HepG2 (cell line): ENCODE measurements at regions not wholly inside any gene's neighbourhood (a gene's known extent, or its start where the extent isn't known, plus 50 kb on each side); places are given as distances from the start of the nearest gene placed in this dataset.

Experiments used
- BRCA1 ChIP-seq: sonication (generic); formaldehyde crosslinking; IDR thresholded peaks from 2 replicates; pipeline ENCODE4 v1.4.0; 2020; ENCODE audit warnings: missing genetic modification reagents
- CBX2 ChIP-seq, 2 experiments: fragments of 200-600 bp in 1 of 2; sonication (generic); formaldehyde crosslinking in 1 of 2; IDR thresholded peaks; 2 replicates each; pipeline versions ENCODE4 v1.7.0 to v1.8.1; 2018 to 2022; ENCODE audit warnings: low read depth in 2 of 2, low read length in 1 of 2, mild to moderate bottlenecking in 1 of 2, missing genetic modification reagents in 1 of 2
- POLR2A ChIP-seq, 2 experiments: IDR thresholded peaks; 2 replicates each; pipeline ENCODE4 v1.6.1; 2011; ENCODE audit warnings: low read depth in 2 of 2, low read length in 2 of 2, mild to moderate bottlenecking in 1 of 2, moderate library complexity in 1 of 2; ENCODE audit not compliant: insufficient read depth in 1 of 2
- RBM39 ChIP-seq: fragments of 200-400 bp; formaldehyde crosslinking; IDR thresholded peaks from one replicate; pipeline ENCODE4 v1.6.1; 2018; ENCODE audit warnings: antibody characterized with exemption, mild to moderate bottlenecking, low read depth, low read length; ENCODE audit not compliant: poor library complexity, severe bottlenecking
- USF2 ChIP-seq, 2 experiments: sonication (generic) in 1 of 2; formaldehyde crosslinking in 1 of 2; IDR thresholded peaks; 2 replicates each; pipeline versions ENCODE4 v1.5.1 to v1.6.1; 2011 to 2020; ENCODE audit warnings: borderline replicate concordance in 1 of 2, low read depth in 1 of 2, low read length in 1 of 2, mild to moderate bottlenecking in 1 of 2, missing genetic modification reagents in 1 of 2, moderate library complexity in 1 of 2
- TF ChIP-seq, protein P1 (sequence below): sonication (generic); formaldehyde crosslinking; IDR thresholded peaks from 2 replicates; pipeline ENCODE4 v1.4.0; 2020; ENCODE audit warnings: mild to moderate bottlenecking, missing genetic modification reagents

- TF ChIP-seq CBX2 (IDR thresholded peaks at IDR 0.05; ENCODE audit: low read depth, low read length) (no peak), CBX2 (CRISPR knock-in tag; IDR thresholded peaks at IDR 0.05; ENCODE audit: low read depth) (no peak), USF2 (IDR thresholded peaks at IDR 0.05; ENCODE audit: low read depth, low read length) (no peak), USF2 (CRISPR knock-in tag; IDR thresholded peaks at IDR 0.05; ENCODE audit: borderline replicate concordance) (no peak), POLR2A (IDR thresholded peaks at IDR 0.05; ENCODE audit: insufficient read depth in 1 of 2, low read depth in 2 of 2, low read length in 2 of 2) (no peak), RBM39 (no peak), BRCA1 (no peak)
- TF ChIP-seq, protein P1, sequence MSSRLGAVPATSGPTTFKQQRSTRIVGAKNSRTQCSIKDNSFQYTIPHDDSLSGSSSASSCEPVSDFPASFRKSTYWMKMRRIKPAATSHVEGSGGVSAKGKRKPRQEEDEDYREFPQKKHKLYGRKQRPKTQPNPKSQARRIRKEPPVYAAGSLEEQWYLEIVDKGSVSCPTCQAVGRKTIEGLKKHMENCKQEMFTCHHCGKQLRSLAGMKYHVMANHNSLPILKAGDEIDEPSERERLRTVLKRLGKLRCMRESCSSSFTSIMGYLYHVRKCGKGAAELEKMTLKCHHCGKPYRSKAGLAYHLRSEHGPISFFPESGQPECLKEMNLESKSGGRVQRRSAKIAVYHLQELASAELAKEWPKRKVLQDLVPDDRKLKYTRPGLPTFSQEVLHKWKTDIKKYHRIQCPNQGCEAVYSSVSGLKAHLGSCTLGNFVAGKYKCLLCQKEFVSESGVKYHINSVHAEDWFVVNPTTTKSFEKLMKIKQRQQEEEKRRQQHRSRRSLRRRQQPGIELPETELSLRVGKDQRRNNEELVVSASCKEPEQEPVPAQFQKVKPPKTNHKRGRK: no peak
Measured at GRCh38 chr11:27770576-27770975, 70.3 kb upstream of the BDNF start.
